Tibial nerve (tissue), 3 donors: ENCODE measurements at regions not wholly inside any gene's neighbourhood (a gene's known extent, or its start where the extent isn't known, plus 50 kb on each side); places are given as distances from the start of the nearest gene placed in this dataset.

Experiments
- POLR2A ChIP-seq, 2 donors: fragments of 450-650 bp; IDR thresholded peaks; one replicate each; pipeline ENCODE4 v1.6.1; 2017; ENCODE audit warnings: antibody characterized with exemption in 2 of 2, mild to moderate bottlenecking in 2 of 2, moderate library complexity in 2 of 2
- TF ChIP-seq, protein P1 (sequence below), 5 experiments: fragments of 200-600 bp in 3 of 5; fragments of 450-650 bp in 2 of 5; sonication (generic) in 3 of 5; IDR thresholded peaks; one replicate each; pipeline ENCODE4 v1.5.1; 2016 to 2019; ENCODE audit warnings: antibody characterized with exemption in 5 of 5, mild to moderate bottlenecking in 3 of 5, moderate library complexity in 2 of 5

DNA sequence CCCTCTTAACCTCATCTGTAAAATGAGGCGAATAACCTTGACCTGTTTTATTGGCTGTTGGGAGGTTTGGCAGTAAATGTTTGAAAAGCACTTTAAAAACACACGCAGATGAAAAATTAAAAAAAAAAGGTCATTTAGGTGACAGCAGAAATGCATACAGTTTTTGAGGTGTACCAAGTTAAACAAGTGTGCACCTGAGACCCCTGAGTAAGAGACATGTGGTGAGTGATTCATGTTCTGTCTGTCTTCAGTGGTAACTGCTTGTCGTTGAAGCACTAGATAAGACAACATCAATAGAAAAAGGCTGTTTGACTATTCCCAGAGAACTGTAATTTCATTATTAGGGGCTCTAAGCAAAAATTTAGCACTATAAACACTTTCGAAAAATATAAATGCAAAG, 608.4 kb upstream of the PITX2 start:
- TF ChIP-seq POLR2A (IDR thresholded peaks at IDR 0.05): no peak
- TF ChIP-seq, protein P1, sequence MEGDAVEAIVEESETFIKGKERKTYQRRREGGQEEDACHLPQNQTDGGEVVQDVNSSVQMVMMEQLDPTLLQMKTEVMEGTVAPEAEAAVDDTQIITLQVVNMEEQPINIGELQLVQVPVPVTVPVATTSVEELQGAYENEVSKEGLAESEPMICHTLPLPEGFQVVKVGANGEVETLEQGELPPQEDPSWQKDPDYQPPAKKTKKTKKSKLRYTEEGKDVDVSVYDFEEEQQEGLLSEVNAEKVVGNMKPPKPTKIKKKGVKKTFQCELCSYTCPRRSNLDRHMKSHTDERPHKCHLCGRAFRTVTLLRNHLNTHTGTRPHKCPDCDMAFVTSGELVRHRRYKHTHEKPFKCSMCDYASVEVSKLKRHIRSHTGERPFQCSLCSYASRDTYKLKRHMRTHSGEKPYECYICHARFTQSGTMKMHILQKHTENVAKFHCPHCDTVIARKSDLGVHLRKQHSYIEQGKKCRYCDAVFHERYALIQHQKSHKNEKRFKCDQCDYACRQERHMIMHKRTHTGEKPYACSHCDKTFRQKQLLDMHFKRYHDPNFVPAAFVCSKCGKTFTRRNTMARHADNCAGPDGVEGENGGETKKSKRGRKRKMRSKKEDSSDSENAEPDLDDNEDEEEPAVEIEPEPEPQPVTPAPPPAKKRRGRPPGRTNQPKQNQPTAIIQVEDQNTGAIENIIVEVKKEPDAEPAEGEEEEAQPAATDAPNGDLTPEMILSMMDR (IDR thresholded peaks at IDR 0.05): no peak
